Transverse colon (tissue), 3 donors: ENCODE measurements at regions not wholly inside any gene's neighbourhood (a gene's known extent, or its start where the extent isn't known, plus 50 kb on each side); places are given as distances from the start of the nearest gene placed in this dataset.

ENCODE experiments used
- EP300 ChIP-seq: sonication (generic); formaldehyde crosslinking; IDR thresholded peaks from one replicate; pipeline ENCODE4 v1.6.1; 2017; ENCODE audit warnings: antibody characterized with exemption, low read depth
- POLR2A ChIP-seq: fragments of 450-650 bp; IDR thresholded peaks from one replicate; pipeline ENCODE4 v1.6.1; 2016; ENCODE audit warnings: antibody characterized with exemption, mild to moderate bottlenecking, moderate library complexity
- TF ChIP-seq, protein P1 (sequence below), 5 experiments: fragments of 200-600 bp in 3 of 5; fragments of 450-650 bp in 2 of 5; sonication (generic) in 3 of 5; IDR thresholded peaks; 1 replicate in 2 of 5; 2 replicates in 3 of 5; pipeline ENCODE4 v1.5.1; 2016 to 2017; ENCODE audit warnings: antibody characterized with exemption in 5 of 5, inconsistent platforms in 3 of 5, mild to moderate bottlenecking in 2 of 5, moderate library complexity in 1 of 5

GRCh38 chr20:24407151-24407550 lies 62.3 kb upstream of the SYNDIG1 start:
- TF ChIP-seq POLR2A = no peak
- TF ChIP-seq, protein P1, sequence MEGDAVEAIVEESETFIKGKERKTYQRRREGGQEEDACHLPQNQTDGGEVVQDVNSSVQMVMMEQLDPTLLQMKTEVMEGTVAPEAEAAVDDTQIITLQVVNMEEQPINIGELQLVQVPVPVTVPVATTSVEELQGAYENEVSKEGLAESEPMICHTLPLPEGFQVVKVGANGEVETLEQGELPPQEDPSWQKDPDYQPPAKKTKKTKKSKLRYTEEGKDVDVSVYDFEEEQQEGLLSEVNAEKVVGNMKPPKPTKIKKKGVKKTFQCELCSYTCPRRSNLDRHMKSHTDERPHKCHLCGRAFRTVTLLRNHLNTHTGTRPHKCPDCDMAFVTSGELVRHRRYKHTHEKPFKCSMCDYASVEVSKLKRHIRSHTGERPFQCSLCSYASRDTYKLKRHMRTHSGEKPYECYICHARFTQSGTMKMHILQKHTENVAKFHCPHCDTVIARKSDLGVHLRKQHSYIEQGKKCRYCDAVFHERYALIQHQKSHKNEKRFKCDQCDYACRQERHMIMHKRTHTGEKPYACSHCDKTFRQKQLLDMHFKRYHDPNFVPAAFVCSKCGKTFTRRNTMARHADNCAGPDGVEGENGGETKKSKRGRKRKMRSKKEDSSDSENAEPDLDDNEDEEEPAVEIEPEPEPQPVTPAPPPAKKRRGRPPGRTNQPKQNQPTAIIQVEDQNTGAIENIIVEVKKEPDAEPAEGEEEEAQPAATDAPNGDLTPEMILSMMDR (IDR thresholded peaks at IDR 0.05) = no peak
- no peak for TF ChIP-seq EP300
